Bronchial epithelial cell (primary cell): ENCODE measurements at regions not wholly inside any gene's neighbourhood (a gene's known extent, or its start where the extent isn't known, plus 50 kb on each side); places are given as distances from the start of the nearest gene placed in this dataset.

Experiments used
- DNase-seq: peaks from one replicate; pipeline ENCODE4 v3.0.0-alpha.2; 2010; ENCODE audit warnings: low read depth
- FAIRE-seq: peaks from 2 replicates; lab custom pipeline; 2011; peaks lifted over from hg19 to GRCh38; lab: Jason Lieb, UNC
- H3K27me3 ChIP-seq: 2 replicates; pipeline ENCODE4 v1.5.1; 2011; ENCODE audit warnings: low read length; ENCODE audit not compliant: control insufficient read depth, insufficient read depth
- H3K36me3 ChIP-seq: 2 replicates; pipeline ENCODE4 v1.5.1; 2011; ENCODE audit warnings: low read length; ENCODE audit not compliant: control insufficient read depth, insufficient read depth
- H3K4me3 ChIP-seq: 2 replicates; pipeline ENCODE4 v1.5.1; 2011; ENCODE audit warnings: mild to moderate bottlenecking, low read depth, low read length, control low read depth
- CTCF ChIP-seq: IDR thresholded peaks from 2 replicates; pipeline ENCODE4 v1.5.1; 2011; ENCODE audit warnings: mild to moderate bottlenecking, moderate library complexity, low read length, control low read depth, inconsistent platforms; ENCODE audit not compliant: insufficient read depth, severe bottlenecking

GRCh38 chr1:191452586-191452985, 705.7 kb upstream of the RGS18 start:
- H3K27me3 ChIP-seq, result no peaks in the 10 kb centered on the region
- H3K4me3 ChIP-seq, result no peak overlapping the region
- DNase-seq, result no peak
- FAIRE-seq, result no peak
- no peaks in the 10 kb centered on the region for H3K36me3 ChIP-seq
- TF ChIP-seq CTCF, result no peak

- DNase-seq (no peak), FAIRE-seq (no peak)
- H3K36me3 ChIP-seq, result no peaks in the 10 kb centered on the region
- TF ChIP-seq CTCF, result no peak
- no peak overlapping the region for H3K4me3 ChIP-seq
- H3K27me3 ChIP-seq, result no peaks in the 10 kb centered on the region
Observed at GRCh38 chr1:191453487-191453886, 704.8 kb upstream of the RGS18 start.

GRCh38 chr1:191457889-191458288, 700.4 kb upstream of the RGS18 start:
- Histone ChIP-seq H3K4me3 (no peak overlapping the region), H3K36me3 (no peaks in the 10 kb centered on the region), H3K27me3 (no peaks in the 10 kb centered on the region)
- DNase-seq (no peak), FAIRE-seq (no peak)
- no peak for TF ChIP-seq CTCF

GRCh38 chr1:191460234-191460633, 698.0 kb upstream of the RGS18 start:
- no peak for TF ChIP-seq CTCF
- Histone ChIP-seq H3K4me3 (no peak overlapping the region), H3K36me3 (no peaks in the 10 kb centered on the region), H3K27me3 (no peaks in the 10 kb centered on the region)
- no peak for FAIRE-seq
- no peak for DNase-seq

GRCh38 chr1:191483988-191484387, 674.3 kb upstream of the RGS18 start:
- no peaks in the 10 kb centered on the region for H3K36me3 ChIP-seq

More at GRCh38 chr1:191483988-191484387, 674.3 kb upstream of the RGS18 start:
- TF ChIP-seq CTCF, result no peak
- DNase-seq (no peak), FAIRE-seq (no peak)
- H3K4me3 ChIP-seq, result no peak overlapping the region
- no peaks in the 10 kb centered on the region for H3K27me3 ChIP-seq
